ENCODE measurements at regions not wholly inside any gene's neighbourhood (a gene's known extent, or its start where the extent isn't known, plus 50 kb on each side); places are given as distances from the start of the nearest gene placed in this dataset.

GRCh38 chr20:47931002-47931401 lies 145.7 kb upstream of the SULF2 start:
- ATAC-seq: no peak
- 36% methylated on average over 2 of the region's 2 CpGs for WGBS (ENCODE audit: low lambda C conversion rate)
- CTCF ChIA-PET (ENCODE audit: low intra/inter-chr PET ratio, low total read pairs): no interaction called here
- intact Hi-C loops (cut with micrococcal nuclease; ENCODE audit: unreplicated experiment): no loop called here
- Histone ChIP-seq H3K4me3 (replicated peaks in 1 of 3; ENCODE audit: insufficient read depth in 1 of 3, low read depth in 2 of 3, low read length in 3 of 3) (no peak overlapping the region), H3K9ac (ENCODE audit: insufficient read depth, low read depth, low read length) (no peak overlapping the region), H3K79me2 (ENCODE audit: insufficient read depth, low read length) (no peaks in the 10 kb centered on the region), H2AFZ (ENCODE audit: low read length) (no peak overlapping the region), H3K27ac (ENCODE audit: extremely low read length, insufficient read depth, low read length) (no peak overlapping the region), H3K9me3 (ENCODE audit: low read length) (no peaks in the 10 kb centered on the region; the same call in 1 of the 2 replicates), H4K20me1 (ENCODE audit: insufficient read depth, low read length) (no peaks in the 10 kb centered on the region), H3K27me3 (ENCODE audit: control insufficient read depth in 1 of 2, insufficient read depth in 2 of 2, low read length in 2 of 2) (peaks cover 0 to 14% of the 10 kb centered on the region in 2 experiments; a peak in 3 of 5 replicates), H3K4me2 (ENCODE audit: low read depth, low read length) (no peak overlapping the region), H3K36me3 (replicated peaks in 1 of 2; ENCODE audit: control insufficient read depth in 1 of 2, insufficient read depth in 2 of 2, low read length in 2 of 2) (no peaks in the 10 kb centered on the region), H3K4me1 (ENCODE audit: insufficient read depth, low read length) (no peaks in the 10 kb centered on the region)
- BruUV-seq (replicated peaks): no TSS peak
- DNase-seq (ENCODE audit: low spot score): no peak
- TF ChIP-seq REPIN1 (CRISPR knock-in tag; IDR thresholded peaks at IDR 0.05; ENCODE audit: borderline replicate concordance, low read depth): no peak
- peak; percentile 96 for TF ChIP-seq ZNF331 (CRISPR knock-in tag; IDR thresholded peaks at IDR 0.05)
- FAIRE-seq: no peak
- POLR2A ChIA-PET: no interaction called here
- in situ Hi-C loops (cut with HindIII; ENCODE audit: extremely low pct_ligation_motif_present, low pct_unique_long_range_greater_than_20kb): no loop called here

- no peak overlapping the region for H3K9ac ChIP-seq (ENCODE audit: insufficient read depth, low read depth, low read length)
- H4K20me1 ChIP-seq (ENCODE audit: insufficient read depth, low read length): no peaks in the 10 kb centered on the region
- H3K9me3 ChIP-seq (ENCODE audit: low read length): no peaks in the 10 kb centered on the region; the same call in 1 of the 2 replicates
- TF ChIP-seq ZMYM4 (CRISPR knock-in tag; IDR thresholded peaks at IDR 0.05): no peak
- no peak for TF ChIP-seq EHMT2 (IDR thresholded peaks at IDR 0.05; ENCODE audit: borderline replicate concordance, low read depth, low read length)
- no peak for TF ChIP-seq PAX8 (CRISPR knock-in tag; IDR thresholded peaks at IDR 0.05; ENCODE audit: borderline replicate concordance)
- TF ChIP-seq YEATS2 (CRISPR knock-in tag; IDR thresholded peaks at IDR 0.05; ENCODE audit: borderline replicate concordance): no peak
- TF ChIP-seq ZNF674 (CRISPR knock-in tag; IDR thresholded peaks at IDR 0.05; ENCODE audit: low read depth): no peak
- TF ChIP-seq PTBP1 (IDR thresholded peaks at IDR 0.05; ENCODE audit: low read depth, low read length, poor library complexity, severe bottlenecking): no peak
- TF ChIP-seq SIN3B (IDR thresholded peaks at IDR 0.05; ENCODE audit: low read length): no peak
- no peak for TF ChIP-seq HBP1 (CRISPR knock-in tag; IDR thresholded peaks at IDR 0.05; ENCODE audit: low read depth)
- no peak for TF ChIP-seq ZNF333 (CRISPR knock-in tag; IDR thresholded peaks at IDR 0.05; ENCODE audit: borderline replicate concordance)
- TF ChIP-seq TCF12 (IDR thresholded peaks at IDR 0.05): no peak
- no peak for TF ChIP-seq TCF12 (CRISPR knock-in tag; IDR thresholded peaks at IDR 0.05)
- TF ChIP-seq ZSCAN21 (CRISPR knock-in tag; IDR thresholded peaks at IDR 0.05; ENCODE audit: borderline replicate concordance): no peak
- no peak for TF ChIP-seq MEIS2 (CRISPR knock-in tag; IDR thresholded peaks at IDR 0.05)
- TF ChIP-seq HMG20B (CRISPR knock-in tag; conservative IDR thresholded peaks at IDR 0.05): no peak
- no peak for TF ChIP-seq ZNF431 (CRISPR knock-in tag; IDR thresholded peaks at IDR 0.05; ENCODE audit: borderline replicate concordance, low read depth)
- in situ Hi-C loops (cut with HindIII; ENCODE audit: extremely low pct_ligation_motif_present, low pct_unique_long_range_greater_than_20kb) (no loop called here), intact Hi-C loops (cut with micrococcal nuclease; ENCODE audit: unreplicated experiment) (loop anchor here (2.0 kb wide), 1 partner anchor 55 kb away; no protein-coding TSS in a partner anchor)
- H3K27ac ChIP-seq (ENCODE audit: extremely low read length, insufficient read depth, low read length): no peak overlapping the region
- WGBS (ENCODE audit: low lambda C conversion rate): 33% methylated on average over 6 of the region's 6 CpGs
- no peak overlapping the region for H2AFZ ChIP-seq (ENCODE audit: low read length)
- no peaks in the 10 kb centered on the region for H3K79me2 ChIP-seq (ENCODE audit: insufficient read depth, low read length)
- H3K4me3 ChIP-seq (replicated peaks in 1 of 3; ENCODE audit: insufficient read depth in 1 of 3, low read depth in 2 of 3, low read length in 3 of 3): no peak overlapping the region
- DNase-seq (ENCODE audit: low spot score) (no peak), ATAC-seq (no peak), FAIRE-seq (no peak)
- no peak overlapping the region for H3K4me2 ChIP-seq (ENCODE audit: low read depth, low read length)
- H3K4me1 ChIP-seq (ENCODE audit: insufficient read depth, low read length): no peaks in the 10 kb centered on the region
- peaks cover 0 to 8% of the 10 kb centered on the region in 2 experiments; a peak in 3 of 5 replicates for H3K27me3 ChIP-seq (ENCODE audit: control insufficient read depth in 1 of 2, insufficient read depth in 2 of 2, low read length in 2 of 2)
- no peaks in the 10 kb centered on the region for H3K36me3 ChIP-seq (replicated peaks in 1 of 2; ENCODE audit: control insufficient read depth in 1 of 2, insufficient read depth in 2 of 2, low read length in 2 of 2)
- no TSS peak for BruUV-seq (replicated peaks)
- ChIA-PET CTCF (ENCODE audit: low intra/inter-chr PET ratio, low total read pairs) (no interaction called here), POLR2A (no interaction called here)
Measured at GRCh38 chr20:47929368-47930115, 144.3 kb upstream of the SULF2 start.
